Stimulated activated CD4-positive, alpha-beta T cell treated with anti-CD3 and anti-CD28 coated beads, Interleukin-15, amount 100 ng/mL, for 24 hours (primary cell): ENCODE measurements at regions not wholly inside any gene's neighbourhood (a gene's known extent, or its start where the extent isn't known, plus 50 kb on each side); places are given as distances from the start of the nearest gene placed in this dataset.
"Not testable (repeated sequence)": the region's sequence is repeated elsewhere in the genome, so short reads cannot be mapped to it uniquely, and the experiment has no call there.

Experiments
- DNase-seq: peaks from one replicate; pipeline ENCODE4 v3.0.0-alpha.2; 2020

DNA sequence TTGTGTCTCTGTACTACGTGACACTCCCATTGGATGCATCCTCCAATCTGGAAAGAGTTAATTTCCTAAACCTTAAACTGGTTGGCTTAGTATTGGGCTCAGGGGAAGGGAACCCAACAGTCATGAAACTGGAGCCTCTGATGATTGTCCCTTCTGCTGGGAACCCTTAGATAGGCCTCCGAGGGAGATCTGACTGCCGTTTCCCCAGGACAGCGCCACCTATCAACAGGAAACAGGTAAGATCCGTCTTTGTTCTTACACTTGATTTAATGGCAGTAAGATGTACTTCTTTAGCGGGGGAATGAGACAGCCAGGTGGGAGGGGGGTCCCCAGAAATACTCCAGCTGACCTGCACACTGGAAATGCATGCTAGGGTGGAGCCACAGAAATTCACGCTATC lies 1749.6 kb downstream of the SI start:
- DNase-seq: no peak

DNA sequence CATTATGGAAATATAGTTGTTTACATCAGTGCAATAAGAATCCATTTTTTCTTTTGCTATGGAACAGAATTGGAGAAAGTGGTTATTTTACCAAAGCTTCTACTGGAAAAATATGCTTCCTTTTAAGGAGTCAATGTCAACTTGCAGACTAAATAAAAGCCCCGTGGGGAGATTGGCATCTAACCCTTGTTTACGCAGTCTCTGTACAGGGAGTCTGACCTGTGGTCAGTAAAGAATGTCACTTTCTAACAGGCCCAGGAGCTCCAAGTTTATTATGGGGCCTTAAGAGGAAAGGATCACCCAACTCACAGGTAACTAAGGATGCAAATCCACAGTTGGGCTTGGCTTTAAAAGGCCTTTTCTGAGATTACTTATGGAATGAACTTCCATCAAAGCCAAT lies 1751.2 kb downstream of the SI start:
- DNase-seq: no peak

DNA sequence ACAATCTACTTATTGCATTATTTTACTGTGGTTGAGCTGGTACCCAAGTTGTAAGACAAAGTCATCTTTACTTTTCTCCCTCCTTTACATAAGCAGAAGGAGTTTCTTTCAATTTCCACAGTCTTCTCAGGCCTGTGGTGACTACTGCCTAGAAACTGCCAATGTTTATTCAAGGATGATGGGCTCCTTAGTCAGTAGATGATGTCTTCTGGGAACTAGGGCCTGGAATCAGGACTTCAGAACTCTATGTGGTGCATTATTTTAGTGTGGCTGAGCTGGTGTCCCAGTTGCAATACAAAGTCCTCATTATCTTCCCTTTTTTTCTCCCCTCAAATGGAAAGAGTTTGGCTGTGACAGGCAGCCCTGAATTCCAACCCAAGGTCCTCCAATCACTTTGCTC lies 1762.5 kb downstream of the SI start:
- DNase-seq: no peak

DNA sequence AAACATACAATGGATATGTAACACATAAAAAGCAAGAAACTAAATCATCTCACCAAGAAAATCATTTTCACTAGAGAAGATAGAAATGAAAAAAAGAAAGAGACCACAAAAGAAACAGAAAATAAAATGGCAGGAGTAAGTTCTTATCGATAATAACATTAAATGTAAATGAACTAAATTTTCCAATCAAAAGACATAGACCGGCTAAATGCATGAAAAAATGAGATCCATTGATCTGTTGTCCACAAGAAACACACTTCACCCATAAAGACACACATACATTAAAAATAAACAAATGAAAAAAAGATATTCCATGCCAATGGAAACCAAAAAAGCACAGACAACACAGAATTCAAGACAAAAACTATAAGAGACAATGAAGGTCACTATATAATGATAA lies 1771.9 kb downstream of the SI start:
- DNase-seq: no peak

DNA sequence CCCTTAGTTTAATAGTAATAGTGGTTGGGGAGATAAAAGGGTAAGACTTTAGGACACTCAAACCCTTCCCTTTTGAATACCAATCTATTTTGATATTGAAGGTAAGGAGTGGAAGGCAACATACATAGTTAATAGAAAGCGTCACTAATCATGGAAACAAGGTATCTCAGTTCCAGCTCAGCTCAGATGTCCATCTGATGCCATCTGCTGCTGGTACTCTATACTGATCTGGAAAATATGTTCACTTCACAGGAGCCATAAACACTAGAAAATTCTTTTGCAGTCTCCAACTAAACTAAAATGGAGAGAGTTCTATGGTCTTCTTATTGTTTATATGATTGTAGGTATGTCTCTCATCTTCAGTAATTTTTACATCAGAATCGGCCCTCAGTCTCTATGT lies 1777.1 kb downstream of the OTOL1 start:
- DNase-seq: no peak

DNA sequence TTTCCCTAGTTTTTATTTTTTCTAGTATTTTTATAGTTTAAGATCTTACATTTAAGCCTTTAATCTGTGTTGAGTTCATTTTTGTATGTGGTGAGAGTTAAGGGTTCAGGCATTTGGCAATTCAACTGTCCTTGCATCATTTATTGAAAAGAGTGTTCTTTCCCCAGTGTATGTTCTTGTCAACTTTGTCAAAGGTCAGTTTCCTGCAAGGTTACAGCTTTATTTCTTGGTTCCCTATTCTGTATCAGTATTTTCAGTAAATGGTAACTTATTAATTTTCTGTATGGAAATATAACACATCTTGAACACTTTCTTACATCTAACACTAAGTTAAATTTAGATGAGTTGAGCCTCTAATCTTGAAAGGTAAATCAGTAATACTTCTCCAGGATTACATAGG lies 1770.1 kb downstream of the OTOL1 start:
- no peak for DNase-seq

DNA sequence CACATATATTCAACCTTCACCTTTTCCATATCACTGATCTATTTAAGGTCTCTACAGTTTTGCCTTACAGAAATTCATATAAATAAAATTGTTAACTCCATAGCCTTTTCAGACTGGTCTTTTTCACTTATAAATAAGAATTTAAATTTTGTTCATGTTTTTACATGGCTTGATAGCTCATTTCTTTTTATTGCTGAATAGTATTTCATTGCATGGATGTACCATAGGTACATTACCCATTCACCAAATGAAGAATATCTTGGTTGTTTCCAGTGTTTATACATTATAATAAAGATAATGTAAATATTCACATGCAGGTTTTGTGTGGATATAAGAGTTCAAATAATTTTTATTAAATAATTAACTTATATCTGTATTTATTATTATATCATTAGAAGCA lies 1765.0 kb downstream of the OTOL1 start:
- no peak for DNase-seq

DNA sequence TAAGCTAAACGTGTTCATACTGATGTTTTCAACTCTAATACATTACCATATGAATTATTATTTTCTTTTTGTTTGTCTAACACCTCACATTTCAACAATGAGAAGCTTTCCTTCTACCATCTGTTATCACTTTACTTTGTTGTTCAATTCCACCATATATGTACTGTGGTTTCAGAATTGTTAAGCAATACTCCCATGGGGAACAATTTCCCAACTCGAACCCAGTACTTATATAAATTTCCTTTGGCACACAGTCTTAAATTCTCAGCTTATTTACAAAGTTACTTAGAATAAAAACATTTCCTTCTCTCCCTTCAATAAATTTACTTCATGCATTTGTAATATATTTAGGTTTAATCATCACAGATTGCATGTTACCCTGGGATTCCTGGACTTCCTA lies 1764.4 kb downstream of the OTOL1 start:
- DNase-seq: no peak

DNA sequence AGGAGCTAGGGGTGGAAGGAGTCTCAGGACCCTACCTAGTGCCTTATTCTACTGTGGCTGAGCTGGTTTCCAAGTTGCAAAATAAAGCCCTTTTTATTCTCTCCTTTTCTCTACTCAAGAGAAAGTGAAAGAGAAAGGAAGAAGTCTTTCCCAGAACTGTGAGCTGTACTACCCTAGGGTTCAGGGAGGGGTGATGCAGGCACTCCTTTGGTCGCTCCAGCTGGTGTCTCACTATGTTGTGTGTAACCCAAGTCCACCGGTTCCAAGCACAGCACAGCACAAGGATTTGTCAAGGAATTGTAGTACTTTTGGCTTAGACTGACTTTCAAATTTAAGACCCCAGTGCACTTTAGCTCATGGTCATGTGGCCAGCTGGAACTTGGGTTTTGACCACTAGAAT lies 1721.7 kb downstream of the OTOL1 start:
- DNase-seq: no peak

DNA sequence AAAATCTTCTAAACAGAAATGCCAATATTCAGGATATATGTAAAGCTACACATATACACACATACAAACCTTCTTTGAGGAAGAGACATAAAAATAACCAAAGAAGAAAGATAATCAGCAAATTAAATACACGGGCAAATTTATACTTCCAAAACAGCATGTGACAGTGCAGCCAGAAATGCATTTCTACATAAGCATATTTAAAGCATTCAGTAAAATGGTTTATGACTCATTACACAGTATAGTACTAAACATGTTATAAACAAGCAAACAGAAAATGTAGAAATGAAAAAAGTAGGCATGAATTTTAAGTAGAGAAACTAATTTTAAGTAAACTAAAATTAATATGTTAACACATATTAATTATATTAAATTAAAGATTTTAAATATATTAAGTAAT lies 1717.2 kb downstream of the OTOL1 start:
- DNase-seq: no peak

DNA sequence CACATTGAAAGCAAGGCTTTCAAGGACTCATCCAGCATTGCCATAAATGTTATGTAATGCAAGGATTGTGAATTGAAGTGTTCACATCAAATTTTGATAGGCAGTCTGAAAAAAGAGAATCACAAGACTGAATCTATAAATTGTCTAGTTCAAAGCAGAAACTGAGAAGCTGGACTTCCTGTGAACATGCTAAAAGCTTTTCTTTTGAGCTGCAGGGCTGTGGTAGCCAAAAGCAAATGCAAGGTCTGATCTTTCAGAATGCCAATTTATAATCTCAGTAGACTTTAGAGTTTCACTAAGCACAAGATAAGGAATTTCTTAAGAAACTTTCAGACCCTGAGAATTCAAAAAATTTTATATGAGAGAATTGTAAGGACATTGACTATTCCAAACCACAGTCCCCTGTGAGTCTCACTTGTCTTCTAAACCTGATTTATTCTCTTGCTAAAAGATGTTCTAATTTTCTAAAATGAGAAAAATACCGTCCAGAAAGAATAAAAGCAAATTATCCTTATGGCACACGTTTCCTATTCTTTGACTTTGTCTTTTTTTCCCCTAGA lies 1700.3 kb downstream of the OTOL1 start:
- no peak for DNase-seq

DNA sequence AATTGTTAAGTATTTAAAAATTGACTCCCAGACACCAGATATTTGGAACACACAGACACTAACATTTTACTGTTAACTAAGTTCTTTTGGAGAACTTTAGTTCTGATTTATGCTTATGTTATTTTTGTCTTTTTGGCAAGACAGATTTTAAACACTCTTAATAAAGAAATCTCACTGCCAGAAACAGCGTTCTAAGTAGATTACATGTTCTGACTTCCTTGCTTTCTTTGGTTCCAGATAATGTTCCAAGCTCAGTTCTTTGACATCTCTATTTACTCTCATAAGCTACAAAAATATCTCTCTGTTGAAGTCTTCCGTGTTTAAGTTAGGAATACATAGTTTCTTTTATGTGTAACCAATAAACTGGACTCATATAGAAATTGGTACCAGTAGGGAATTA lies 1699.6 kb downstream of the OTOL1 start:
- no peak for DNase-seq

DNA sequence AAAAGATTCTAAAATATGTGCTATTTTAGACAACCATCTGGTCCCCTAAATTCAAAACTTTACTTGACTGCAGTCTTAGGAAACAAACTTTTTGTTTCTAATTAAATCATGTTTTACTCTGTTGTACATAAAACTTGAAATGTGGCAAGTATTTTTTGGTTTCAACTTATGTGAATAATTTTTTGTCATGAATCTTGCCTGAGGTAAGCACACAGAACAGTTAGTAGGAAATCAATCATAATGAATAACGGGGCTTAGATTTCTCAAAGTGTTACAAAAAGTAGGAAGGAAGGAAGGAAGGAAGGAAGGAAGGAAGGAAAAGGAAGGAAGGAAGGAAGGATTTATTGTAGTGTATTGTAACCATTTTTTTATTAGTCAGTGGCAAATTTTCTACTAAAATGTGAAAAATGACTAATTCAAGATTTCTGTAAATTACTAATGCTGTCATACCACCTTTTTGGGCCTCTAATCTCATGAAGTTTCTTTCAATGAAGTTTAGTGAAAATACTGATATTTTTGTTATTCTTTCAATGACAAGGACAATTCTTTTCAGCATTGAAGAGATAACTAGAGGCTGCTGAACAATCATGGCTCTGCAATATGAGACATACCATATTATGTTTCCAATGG lies 1689.2 kb downstream of the OTOL1 start:
- no peak for DNase-seq

DNA sequence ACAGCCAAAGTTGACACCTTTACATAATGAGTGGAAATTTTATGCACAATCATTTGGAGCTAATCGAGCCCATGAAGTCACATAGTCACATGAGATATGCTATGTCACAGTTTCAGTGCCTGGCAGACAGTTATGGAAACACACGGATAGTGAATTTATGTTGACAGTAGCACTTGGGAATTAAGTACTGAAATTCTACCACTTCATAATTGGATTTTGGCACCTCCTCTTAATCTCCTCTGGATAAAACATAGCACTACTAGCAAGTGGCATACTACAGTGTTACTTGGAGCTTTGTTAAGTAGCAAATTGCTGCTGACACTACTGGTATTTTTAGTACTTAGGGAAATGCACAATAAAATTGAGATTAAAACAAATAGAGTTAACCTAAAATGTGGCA lies 1679.4 kb downstream of the OTOL1 start:
- no peak for DNase-seq

DNA sequence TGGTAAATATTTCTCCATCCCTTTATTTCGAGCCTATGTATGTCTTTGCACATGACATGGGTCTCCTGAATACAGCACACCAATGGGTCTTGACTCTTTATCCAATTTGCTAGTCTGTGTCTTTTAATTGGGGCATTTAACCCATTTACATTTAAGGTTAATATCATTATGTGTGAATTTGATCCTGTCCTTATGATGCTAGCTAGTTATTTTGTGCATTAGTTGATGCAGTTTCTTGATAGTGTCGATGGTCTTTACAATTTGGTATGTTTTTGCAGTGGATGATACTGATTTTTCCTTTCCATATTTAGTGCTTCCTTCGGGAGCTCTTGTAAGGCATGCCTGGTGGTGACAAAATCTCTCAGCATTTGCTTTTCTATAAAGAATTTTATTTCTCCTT lies 1675.9 kb downstream of the OTOL1 start:
- DNase-seq: not testable (repeated sequence)

DNA sequence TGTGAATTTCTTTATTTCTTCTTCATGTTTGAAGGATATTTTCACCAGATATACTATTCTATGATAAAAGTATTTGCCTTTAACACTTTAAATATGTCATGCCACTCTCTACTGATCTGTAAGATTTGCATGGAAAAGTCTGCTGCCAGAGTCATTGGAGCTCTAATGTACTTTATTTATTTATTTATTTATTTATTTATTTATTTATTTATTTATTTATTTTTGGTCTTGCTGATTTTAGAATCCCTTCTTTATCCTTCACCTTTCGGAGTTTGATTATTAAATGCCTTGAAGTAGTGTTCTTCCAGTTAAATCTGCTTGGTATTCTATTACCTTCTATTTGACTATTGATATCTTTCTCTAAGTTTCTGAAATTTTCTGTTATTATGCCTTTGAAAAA lies 1669.6 kb downstream of the OTOL1 start:
- no peak for DNase-seq

DNA sequence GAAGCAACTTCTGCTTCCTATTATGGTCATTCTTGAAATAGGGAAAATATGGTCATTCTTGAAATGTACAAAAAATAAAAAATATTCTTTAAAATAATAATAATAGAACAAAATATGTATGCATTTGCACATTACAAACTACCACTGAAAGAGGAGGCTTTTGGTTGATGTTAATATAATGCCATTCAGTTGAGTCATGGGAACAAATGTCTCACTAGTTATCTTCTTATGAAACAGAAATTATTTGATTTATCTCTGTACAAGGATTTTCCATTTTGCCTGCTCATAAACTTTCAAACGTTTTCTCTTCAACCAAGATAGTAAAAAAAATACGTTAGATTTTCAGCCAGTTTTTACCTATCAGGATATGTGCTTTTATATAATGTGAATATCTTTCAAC lies 1662.7 kb downstream of the OTOL1 start:
- no peak for DNase-seq

DNA sequence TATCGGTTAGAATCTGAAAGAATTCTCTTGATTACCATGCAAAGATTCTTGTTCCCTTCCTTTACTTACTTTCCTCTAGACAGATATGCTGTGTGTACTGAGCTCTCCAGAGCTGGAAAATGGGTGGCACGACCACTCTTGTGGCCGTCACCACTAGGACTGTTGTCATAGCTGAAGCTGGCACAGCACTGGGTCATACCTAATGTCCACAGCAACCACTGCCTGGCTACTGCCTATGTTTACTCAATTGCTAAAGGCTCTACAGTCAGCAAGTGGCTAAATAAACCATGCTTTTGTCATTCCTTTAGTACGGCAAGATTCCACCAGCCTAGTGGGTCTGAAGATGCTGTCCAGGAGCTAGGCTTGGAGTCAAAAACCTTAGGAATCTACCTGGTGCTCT lies 1643.0 kb downstream of the OTOL1 start:
- DNase-seq: no peak

DNA sequence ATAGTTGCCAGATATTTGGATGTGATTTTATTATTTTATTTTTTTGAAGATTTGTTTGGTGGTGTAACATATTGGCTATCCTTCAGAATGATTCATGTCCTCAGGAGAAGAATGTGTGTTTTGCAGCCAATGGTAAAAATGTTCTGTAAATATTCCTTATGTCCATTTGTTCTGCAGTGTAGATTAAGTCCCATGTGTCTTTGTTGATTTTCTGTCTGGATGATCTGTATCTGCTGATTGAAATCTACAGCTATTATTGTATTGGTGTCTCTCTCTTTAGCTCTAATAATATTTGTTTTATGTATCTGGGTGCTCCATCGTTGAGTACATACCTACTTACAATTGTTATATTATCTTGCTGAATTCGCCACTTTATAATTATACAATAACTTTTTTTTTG lies 1641.7 kb downstream of the OTOL1 start:
- no peak for DNase-seq

DNA sequence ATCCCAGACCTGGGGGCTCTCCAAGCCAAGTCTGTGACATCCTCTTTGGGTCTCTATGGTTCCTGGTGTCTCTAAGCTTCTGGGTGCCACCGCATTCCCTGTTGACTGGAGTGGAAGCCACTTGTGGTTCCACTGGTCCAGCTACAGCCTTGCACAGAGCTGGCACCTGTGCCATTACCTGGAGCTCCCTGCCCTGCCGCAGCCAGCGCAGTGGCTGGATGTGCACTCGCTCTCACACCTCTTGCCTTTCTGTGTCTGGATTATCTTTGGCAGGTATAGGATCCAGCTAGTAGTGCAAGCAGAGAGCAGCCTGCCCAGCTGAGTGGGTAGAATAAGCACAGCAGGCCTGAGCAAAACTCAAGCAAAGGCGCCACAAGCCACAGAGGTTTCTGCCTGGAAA lies 1635.5 kb downstream of the OTOL1 start:
- no peak for DNase-seq

DNA sequence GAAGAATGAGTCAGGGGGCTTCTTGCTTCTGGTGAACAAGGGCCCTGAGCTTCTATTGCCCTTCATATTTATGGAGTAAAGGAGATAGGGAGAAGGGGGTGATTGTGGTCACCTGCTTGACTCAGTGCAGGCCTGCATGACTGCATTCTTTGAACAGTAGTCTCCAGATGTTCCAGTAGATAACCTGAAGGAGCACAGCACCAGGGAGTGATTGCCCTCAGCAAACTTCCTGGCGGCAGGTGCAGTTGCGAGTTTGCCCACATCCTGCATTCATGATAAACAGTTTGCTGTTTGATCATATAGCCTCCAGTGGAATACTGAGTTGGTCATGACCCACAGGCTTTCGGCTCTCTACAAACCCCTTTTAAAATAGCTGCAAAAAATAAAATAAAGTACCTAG lies 1632.7 kb downstream of the OTOL1 start:
- no peak for DNase-seq

DNA sequence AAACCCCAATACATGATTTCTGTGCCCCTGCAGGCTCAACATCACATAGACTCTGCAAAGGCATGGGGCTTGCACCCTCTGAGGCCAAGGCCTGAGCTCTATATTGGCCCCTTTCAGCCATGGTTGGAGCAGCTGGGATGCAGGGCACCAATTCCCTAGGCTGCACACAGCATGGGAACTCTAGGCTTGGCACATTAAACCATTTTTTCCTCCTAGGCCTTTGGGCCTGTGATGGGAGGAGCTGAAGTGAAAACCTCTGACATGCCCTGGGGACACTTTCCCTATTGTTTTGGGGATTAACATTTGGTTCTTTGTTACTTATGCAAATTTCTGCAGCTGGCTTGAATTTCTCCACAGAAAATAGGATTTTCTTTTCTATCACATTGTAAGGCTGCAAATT lies 1629.5 kb downstream of the OTOL1 start:
- DNase-seq: no peak
